ENCODE measurements at regions not wholly inside any gene's neighbourhood (a gene's known extent, or its start where the extent isn't known, plus 50 kb on each side); places are given as distances from the start of the nearest gene placed in this dataset.

DNA sequence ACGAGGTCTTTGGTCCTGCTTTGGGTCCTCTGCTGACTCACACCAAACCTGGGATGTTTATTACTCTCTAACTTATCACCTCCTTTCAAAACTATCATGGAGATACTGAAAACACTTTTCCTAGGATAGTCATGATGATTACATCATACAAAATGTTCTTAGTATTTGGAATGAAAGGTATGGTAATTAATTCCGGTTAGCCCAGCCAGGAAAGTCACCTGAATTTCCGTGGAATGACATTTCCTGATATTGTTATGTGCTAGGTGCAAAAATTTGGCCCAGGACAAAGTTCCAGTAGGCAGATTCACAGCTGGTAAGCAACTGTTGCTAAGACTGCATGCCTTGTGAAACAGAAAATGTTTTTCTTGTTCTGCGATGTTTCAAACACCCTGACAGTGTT is 203.4 kb downstream of the ZNF648 start:
- Histone ChIP-seq H3K4me3 (no peak overlapping the region), H3K9me3 (peaks cover 0 to 9% of the 10 kb centered on the region in 2 donors), H3K27ac (no peak overlapping the region), H3K4me1 (no peaks in the 10 kb centered on the region), H3K27me3 (no peaks in the 10 kb centered on the region), H3K36me3 (no peaks in the 10 kb centered on the region)
- no peak for DNase-seq (ENCODE audit: low spot score in 2 of 2)
- TF ChIP-seq CTCF (IDR thresholded peaks at IDR 0.05) = no peak
- intact Hi-C loops (cut with DNase I) = no loop called here

Measured in ascending aorta (tissue), 2 donors.